GM18498 (cell line): ENCODE measurements at regions not wholly inside any gene's neighbourhood (a gene's known extent, or its start where the extent isn't known, plus 50 kb on each side); places are given as distances from the start of the nearest gene placed in this dataset.

Source experiments
- ATAC-seq: cut with Tn5 transposase; IDR thresholded peaks from one replicate; pipeline ENCODE4 v1.9.1; 2021; ENCODE audit warnings: mild to moderate bottlenecking, moderate library complexity; ENCODE audit not compliant: unreplicated experiment

DNA sequence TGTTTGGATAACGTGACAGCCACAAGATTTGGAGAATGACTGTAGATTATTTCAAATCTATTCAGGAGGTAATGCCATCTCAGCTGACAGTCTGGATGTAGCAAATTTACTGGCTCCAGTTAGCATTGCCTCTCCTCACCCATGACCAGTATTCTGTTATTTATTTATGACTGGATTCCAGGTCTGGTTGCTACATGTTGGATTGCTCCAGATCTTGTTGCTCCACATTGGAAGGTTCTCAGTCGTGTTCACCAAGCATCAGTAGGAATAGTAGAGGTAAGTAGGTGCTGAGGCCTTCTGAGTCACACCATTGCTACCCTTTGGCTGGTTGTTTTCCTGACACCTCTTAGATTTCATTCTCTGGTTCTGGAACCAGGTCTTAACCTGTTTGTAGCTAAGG, 69.5 kb upstream of the ELOVL5 start:
- no peak for ATAC-seq

DNA sequence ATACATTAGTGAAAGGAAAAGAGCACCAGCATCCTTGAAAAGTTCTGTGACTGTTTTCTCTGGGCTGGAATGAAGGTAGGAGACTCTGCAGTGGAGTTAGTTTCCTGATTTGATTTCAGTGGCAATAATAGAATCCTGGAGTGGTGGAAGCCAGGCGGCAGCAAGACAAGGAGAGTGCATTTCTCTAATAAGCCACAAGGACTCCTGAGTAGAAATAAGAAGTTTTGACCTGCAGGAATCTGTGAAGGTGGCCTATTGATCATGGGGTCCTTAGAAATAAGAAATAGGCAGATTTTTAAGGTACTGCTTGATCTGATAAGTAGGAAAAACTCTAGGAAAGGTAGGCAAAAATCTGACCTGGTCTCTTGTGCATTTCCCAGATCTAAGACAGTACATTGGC, 68.4 kb upstream of the ELOVL5 start:
- ATAC-seq = no peak

GRCh38 chr6:53413326-53413725, 64.6 kb upstream of the ELOVL5 start:
- ATAC-seq = no peak

- ATAC-seq = no peak
These were observed 64.0 kb upstream of the ELOVL5 start for GRCh38 chr6:53412751-53413150.

- ATAC-seq = no peak
These were observed 63.4 kb upstream of the ELOVL5 start for GRCh38 chr6:53412021-53412715.

- ATAC-seq = no peak
These were observed 62.7 kb upstream of the ELOVL5 start for GRCh38 chr6:53411451-53411850.

DNA sequence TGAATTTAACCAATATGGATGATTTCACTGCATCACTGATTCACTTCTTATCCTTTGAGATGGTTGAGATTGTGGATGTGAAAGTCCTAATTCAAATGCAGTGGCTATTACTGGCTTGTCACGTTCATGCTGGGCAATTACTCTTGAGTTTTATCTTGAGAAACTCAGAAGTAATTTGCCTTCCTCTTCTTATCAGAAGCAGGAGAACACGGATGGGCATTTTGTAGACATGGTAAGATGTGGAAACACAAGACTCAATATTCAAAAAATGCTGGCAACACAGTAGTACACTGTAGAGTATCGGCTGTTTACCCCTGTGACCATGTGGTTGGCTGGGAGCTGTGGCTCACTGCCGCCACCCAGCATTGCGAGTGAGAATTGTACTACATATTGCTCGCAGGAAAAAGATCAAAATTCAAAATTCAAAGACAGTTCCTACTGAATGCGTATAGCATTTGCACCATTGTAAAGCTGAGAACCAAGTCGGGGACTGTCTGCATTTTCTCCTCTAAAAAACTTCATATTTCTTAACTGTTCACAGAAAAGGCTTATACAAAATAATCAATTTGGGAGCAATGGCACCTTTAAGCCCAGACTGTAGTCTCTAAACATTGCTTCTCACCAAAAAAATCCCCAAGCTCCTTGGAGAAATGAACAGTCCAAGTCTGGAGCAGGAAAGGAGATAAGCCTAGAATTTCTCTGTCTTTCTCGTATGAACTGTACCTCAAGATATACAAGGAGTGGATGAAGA, 61.9 kb upstream of the ELOVL5 start:
- peak; percentile 97 for ATAC-seq

DNA sequence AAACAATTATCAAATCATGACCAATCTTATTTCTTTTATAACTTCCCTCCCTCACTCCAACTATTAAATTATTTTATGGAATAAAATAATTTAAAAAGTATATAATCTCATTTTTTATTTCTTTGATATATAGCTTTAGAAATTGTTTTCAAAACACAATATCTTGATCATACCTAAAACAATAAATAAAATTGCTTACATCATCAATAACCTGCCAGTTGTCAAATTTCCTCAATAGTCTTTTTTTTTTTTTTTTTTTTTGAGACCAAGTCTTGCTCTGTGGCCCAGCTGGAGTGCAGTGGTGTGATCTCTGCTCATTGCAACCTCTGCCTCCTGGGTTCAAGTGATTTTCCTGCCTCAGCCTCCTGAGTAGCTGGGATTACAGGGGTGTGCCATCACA, 60.1 kb upstream of the ELOVL5 start:
- no peak for ATAC-seq

GRCh38 chr6:53399027-53399344, 50.2 kb upstream of the ELOVL5 start:
- no peak for ATAC-seq

DNA sequence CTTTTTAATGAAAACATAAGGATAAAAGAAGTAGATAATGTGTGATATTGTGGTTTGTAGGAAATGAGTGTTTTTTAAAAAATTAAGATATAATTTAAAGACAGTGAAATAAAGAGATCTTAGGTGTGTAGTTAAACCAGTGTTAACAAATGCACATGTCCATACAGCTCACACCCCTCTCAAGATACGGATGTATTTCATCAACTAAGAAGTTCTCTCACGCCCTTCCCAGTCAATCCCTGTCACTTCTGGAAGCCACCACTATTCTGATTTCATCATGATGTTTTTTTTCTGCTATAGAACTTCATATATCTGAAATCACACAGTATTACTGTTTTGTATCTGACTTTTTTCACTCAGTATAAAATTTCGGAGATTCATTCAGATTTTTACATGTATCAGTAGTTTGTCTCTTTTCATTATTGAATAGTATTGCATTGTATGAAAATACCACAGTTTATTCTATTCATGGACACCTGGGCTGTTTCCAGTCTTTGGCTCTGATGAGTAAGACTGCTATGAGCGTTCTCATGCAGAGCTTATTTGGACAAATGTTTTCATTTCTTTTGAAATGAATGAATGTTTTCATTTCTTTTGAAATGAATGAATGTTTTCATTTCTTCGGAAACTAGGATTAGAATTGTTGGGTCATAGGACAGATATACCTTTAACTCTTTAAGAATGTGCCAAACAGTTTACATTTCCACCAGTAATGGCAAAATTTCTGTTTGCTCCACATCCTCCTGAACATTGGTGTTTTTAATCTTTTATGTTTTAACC, 49.7 kb upstream of the ELOVL5 start:
- no peak for ATAC-seq
